Panc1 (cell line): ENCODE measurements at regions not wholly inside any gene's neighbourhood (a gene's known extent, or its start where the extent isn't known, plus 50 kb on each side); places are given as distances from the start of the nearest gene placed in this dataset.

Experiments used
- ATAC-seq: fragments of 200-7000 bp; cut with Tn5 transposase; 2 replicates; pipeline ENCODE4 v1.9.1; 2020; ENCODE audit warnings: mild to moderate bottlenecking, moderate library complexity
- BruUV-seq: library from RNA; stranded (reverse); fragments of 400-500 nt; replicated peaks from 2 replicates; lab custom pipeline; 2021; lab: Mats Ljungman, UMichigan
- CTCF ChIA-PET: fragments of 300-600 bp; sonication (Branson Sonifier 250); formaldehyde crosslinking; loops from one replicate; lab custom pipeline; 2022; ENCODE audit warnings: antibody characterized with exemption; lab: Charles Lee
- POLR2A ChIA-PET: fragments of 300-600 bp; sonication (Branson Sonifier 250); formaldehyde crosslinking; loops from one replicate; lab custom pipeline; 2022; ENCODE audit warnings: antibody characterized with exemption; lab: Charles Lee
- DNase-seq: peaks from one replicate; pipeline ENCODE4 v3.0.0-alpha.2; 2010; ENCODE audit warnings: low read depth, low spot score
- H3K27ac ChIP-seq: 2 replicates; pipeline ENCODE4 v1.5.1; 2011; ENCODE audit warnings: mild to moderate bottlenecking, low read length, inconsistent platforms
- H3K27me3 ChIP-seq: fragments of 200-500 bp; sonication (Bioruptor generic); 2 replicates; pipeline ENCODE4 v1.6.0; 2014; ENCODE audit warnings: low read length, inconsistent platforms; ENCODE audit not compliant: control insufficient read depth, insufficient read depth
- H3K36me3 ChIP-seq: fragments of 200-500 bp; sonication (Bioruptor generic); 2 replicates; pipeline ENCODE4 v1.5.1; 2014; ENCODE audit warnings: inconsistent platforms, mild to moderate bottlenecking, low read length, moderate library complexity; ENCODE audit not compliant: control insufficient read depth, insufficient read depth
- H3K4me1 ChIP-seq: 2 replicates; pipeline ENCODE4 v1.5.1; 2011; ENCODE audit warnings: inconsistent platforms, mild to moderate bottlenecking, low read length, moderate library complexity; ENCODE audit not compliant: control insufficient read depth, insufficient read depth
- H3K4me3 ChIP-seq, 2 experiments: 2 replicates each; pipeline ENCODE4 v1.5.1; 2011 to 2012; ENCODE audit warnings: low read depth in 2 of 2, low read length in 2 of 2, mild to moderate bottlenecking in 2 of 2, inconsistent platforms in 1 of 2, moderate library complexity in 1 of 2
- H3K9me3 ChIP-seq: fragments of 200-500 bp; sonication (Bioruptor generic); 2 replicates; pipeline ENCODE4 v1.5.1; 2014; ENCODE audit warnings: low read depth, mild to moderate bottlenecking, inconsistent platforms, low read length, moderate library complexity; ENCODE audit not compliant: control insufficient read depth, insufficient read depth
- POLR2AphosphoS5 ChIP-seq: IDR thresholded peaks from 2 replicates; pipeline ENCODE4 v1.6.1; 2012; ENCODE audit warnings: mild to moderate bottlenecking, low read depth, low read length, moderate library complexity
- REST ChIP-seq, 2 experiments: IDR thresholded peaks; 2 replicates each; pipeline ENCODE4 v1.6.1; 2011 to 2012; ENCODE audit warnings: low read depth in 2 of 2, control low read depth in 1 of 2, low read length in 1 of 2, mild to moderate bottlenecking in 1 of 2, moderate library complexity in 1 of 2; ENCODE audit not compliant: insufficient read depth in 1 of 2
- SIN3A ChIP-seq: IDR thresholded peaks from 2 replicates; pipeline ENCODE4 v1.6.1; 2012; ENCODE audit warnings: low read depth, mild to moderate bottlenecking, low read length, moderate library complexity, borderline replicate concordance; ENCODE audit not compliant: insufficient read depth
- TCF7L2 ChIP-seq: IDR thresholded peaks from 2 replicates; pipeline ENCODE4 v1.6.1; 2011; ENCODE audit warnings: mild to moderate bottlenecking, low read depth, low read length, inconsistent platforms
- in situ Hi-C: cut with HindIII; loops from 2 replicates; pipeline ENCODE4 v1.10.0; 2016; ENCODE audit warnings: low sequenced_read_pairs, low pct_unique_long_range_greater_than_20kb
- intact Hi-C: fragments of 100-400 bp; cut with micrococcal nuclease; formaldehyde crosslinking; loops from one replicate; pipeline ENCODE4 v1.10.0; 2022; ENCODE audit not compliant: unreplicated experiment
- TF ChIP-seq, protein P1 (sequence below): fragments of 450-650 bp; IDR thresholded peaks from 2 replicates; pipeline ENCODE4 v1.5.1; 2017; ENCODE audit warnings: mild to moderate bottlenecking

DNA sequence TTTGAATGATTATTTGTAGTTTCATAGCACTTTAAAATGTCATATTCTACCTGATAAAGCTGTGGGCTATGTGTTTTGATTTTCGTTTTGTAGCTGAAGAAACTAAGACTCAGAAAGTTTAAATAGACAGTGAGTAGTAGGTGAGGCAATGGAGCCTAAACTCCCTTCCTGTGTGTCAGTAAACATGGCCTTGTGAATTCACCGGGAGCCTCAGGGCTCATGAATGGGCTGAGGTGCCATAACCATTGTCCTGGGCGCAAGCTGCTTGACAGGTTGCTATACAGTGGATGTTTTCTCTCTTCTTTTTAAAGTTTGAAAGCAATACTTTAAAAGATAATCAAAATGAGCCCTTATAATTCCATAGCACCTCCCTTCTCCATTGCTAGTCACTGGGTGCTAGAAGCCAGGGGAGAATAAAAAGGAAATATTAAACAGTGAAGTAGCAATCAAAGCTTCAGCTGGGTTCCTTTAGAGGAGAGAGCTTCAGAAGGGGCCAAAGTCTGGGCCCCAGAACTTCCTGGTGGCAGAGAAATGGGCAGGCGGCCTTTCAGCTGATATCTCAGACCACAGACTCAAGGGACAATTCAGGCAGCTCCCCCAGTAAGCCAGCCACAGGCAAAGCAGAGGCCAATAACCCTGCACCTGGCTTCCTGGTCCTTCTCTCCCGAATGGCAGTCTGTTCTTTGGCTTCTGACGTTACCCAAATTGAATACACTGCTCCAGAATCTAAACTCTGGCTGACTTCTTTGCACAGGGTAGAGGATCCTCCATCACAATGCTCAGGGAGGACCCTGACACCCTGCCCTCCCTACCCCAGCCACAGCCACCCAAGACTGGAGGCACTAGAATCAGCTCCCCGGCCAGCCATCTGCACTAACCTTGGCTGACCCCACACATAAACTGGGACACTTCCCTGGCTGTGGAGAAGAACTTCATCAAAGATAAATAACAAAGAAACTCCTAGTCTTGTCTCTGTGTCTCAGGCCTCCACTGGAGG, 51.8 kb upstream of the NPAS2 start:
- Histone ChIP-seq H3K4me3 (no peak overlapping the region; a peak in 1 of 4 replicates), H3K27ac (peak overlapping the region; percentile 80), H3K9me3 (peaks cover 8% of the 10 kb centered on the region; the same call in 1 of the 2 replicates), H3K4me1 (peaks cover 28% of the 10 kb centered on the region), H3K36me3 (no peaks in the 10 kb centered on the region), H3K27me3 (no peaks in the 10 kb centered on the region)
- in situ Hi-C loops: no loop called here
- ChIA-PET POLR2A (interaction anchor here (0.6 kb wide), 2 partner anchors 138 to 360 kb away, joined by 3 read pairs; no protein-coding TSS in a partner anchor), CTCF (no interaction called here)
- intact Hi-C loops: no loop called here
- BruUV-seq: TSS peak; percentile 93
- TF ChIP-seq, protein P1, sequence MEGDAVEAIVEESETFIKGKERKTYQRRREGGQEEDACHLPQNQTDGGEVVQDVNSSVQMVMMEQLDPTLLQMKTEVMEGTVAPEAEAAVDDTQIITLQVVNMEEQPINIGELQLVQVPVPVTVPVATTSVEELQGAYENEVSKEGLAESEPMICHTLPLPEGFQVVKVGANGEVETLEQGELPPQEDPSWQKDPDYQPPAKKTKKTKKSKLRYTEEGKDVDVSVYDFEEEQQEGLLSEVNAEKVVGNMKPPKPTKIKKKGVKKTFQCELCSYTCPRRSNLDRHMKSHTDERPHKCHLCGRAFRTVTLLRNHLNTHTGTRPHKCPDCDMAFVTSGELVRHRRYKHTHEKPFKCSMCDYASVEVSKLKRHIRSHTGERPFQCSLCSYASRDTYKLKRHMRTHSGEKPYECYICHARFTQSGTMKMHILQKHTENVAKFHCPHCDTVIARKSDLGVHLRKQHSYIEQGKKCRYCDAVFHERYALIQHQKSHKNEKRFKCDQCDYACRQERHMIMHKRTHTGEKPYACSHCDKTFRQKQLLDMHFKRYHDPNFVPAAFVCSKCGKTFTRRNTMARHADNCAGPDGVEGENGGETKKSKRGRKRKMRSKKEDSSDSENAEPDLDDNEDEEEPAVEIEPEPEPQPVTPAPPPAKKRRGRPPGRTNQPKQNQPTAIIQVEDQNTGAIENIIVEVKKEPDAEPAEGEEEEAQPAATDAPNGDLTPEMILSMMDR: no peak
- TF ChIP-seq POLR2AphosphoS5: no peak
- no peak for TF ChIP-seq TCF7L2
- no peak for TF ChIP-seq REST (IDR thresholded peaks at IDR 0.05; ENCODE audit: insufficient read depth in 1 of 2, low read depth in 2 of 2, low read length in 1 of 2)
- TF ChIP-seq SIN3A: no peak
- peak; percentile 53 for ATAC-seq
- DNase-seq: no peak
